ENCODE measurements at regions not wholly inside any gene's neighbourhood (a gene's known extent, or its start where the extent isn't known, plus 50 kb on each side); places are given as distances from the start of the nearest gene placed in this dataset.

- TF ChIP-seq CREB5 (CRISPR knock-in tag; IDR thresholded peaks at IDR 0.05; ENCODE audit: low read depth) (no peak), BACH2 (CRISPR knock-in tag; IDR thresholded peaks at IDR 0.05; ENCODE audit: borderline replicate concordance) (no peak), ZC3H10 (CRISPR knock-in tag; IDR thresholded peaks at IDR 0.05) (no peak), GLIS3 (CRISPR knock-in tag; IDR thresholded peaks at IDR 0.05) (no peak), ZFP3 (CRISPR knock-in tag; IDR thresholded peaks at IDR 0.05) (no peak), PATZ1 (CRISPR knock-in tag; IDR thresholded peaks at IDR 0.05; ENCODE audit: borderline replicate concordance) (no peak), OSR1 (CRISPR knock-in tag; IDR thresholded peaks at IDR 0.05) (no peak), CSRNP3 (CRISPR knock-in tag; IDR thresholded peaks at IDR 0.05) (no peak), ZNF8 (CRISPR knock-in tag; IDR thresholded peaks at IDR 0.05) (no peak), TOX (CRISPR knock-in tag; IDR thresholded peaks at IDR 0.05; ENCODE audit: borderline replicate concordance) (no peak), PPARA (CRISPR knock-in tag; IDR thresholded peaks at IDR 0.05; ENCODE audit: borderline replicate concordance) (no peak), ZNF565 (CRISPR knock-in tag; conservative IDR thresholded peaks at IDR 0.05; ENCODE audit: low read depth) (no peak)
- no peak for ATAC-seq
Observed at GRCh38 chr6:165167861-165168260, 141.5 kb downstream of the C6orf118 start.

- no peak for ATAC-seq
- TF ChIP-seq ARNTL (CRISPR knock-in tag; IDR thresholded peaks at IDR 0.05; ENCODE audit: borderline replicate concordance, low read depth) (no peak), RARB (CRISPR knock-in tag; IDR thresholded peaks at IDR 0.05) (no peak), TSHZ2 (CRISPR knock-in tag; IDR thresholded peaks at IDR 0.05) (no peak), ZFP3 (CRISPR knock-in tag; IDR thresholded peaks at IDR 0.05) (no peak)
Observed at GRCh38 chr6:165167311-165167710, 142.1 kb downstream of the C6orf118 start.

- TF ChIP-seq ZFP3 (CRISPR knock-in tag; IDR thresholded peaks at IDR 0.05): no peak
- no peak for TF ChIP-seq POU6F1 (CRISPR knock-in tag; IDR thresholded peaks at IDR 0.05; ENCODE audit: borderline replicate concordance, low read depth)
- TF ChIP-seq GLIS3 (CRISPR knock-in tag; IDR thresholded peaks at IDR 0.05): no peak
- no peak for TF ChIP-seq ZNF70 (CRISPR knock-in tag; IDR thresholded peaks at IDR 0.05)
- TF ChIP-seq TCF4 (CRISPR knock-in tag; IDR thresholded peaks at IDR 0.05; ENCODE audit: borderline replicate concordance): no peak
- no peak for TF ChIP-seq BACH2 (CRISPR knock-in tag; IDR thresholded peaks at IDR 0.05; ENCODE audit: borderline replicate concordance)
- TF ChIP-seq OSR1 (CRISPR knock-in tag; IDR thresholded peaks at IDR 0.05): no peak
- no peak for TF ChIP-seq TOX (CRISPR knock-in tag; IDR thresholded peaks at IDR 0.05; ENCODE audit: borderline replicate concordance)
- no peak for TF ChIP-seq CREB5 (CRISPR knock-in tag; IDR thresholded peaks at IDR 0.05; ENCODE audit: low read depth)
- no peak for TF ChIP-seq CSRNP3 (CRISPR knock-in tag; IDR thresholded peaks at IDR 0.05)
- TF ChIP-seq ISL1 (CRISPR knock-in tag; IDR thresholded peaks at IDR 0.05): no peak
- no peak for TF ChIP-seq ZFP30 (CRISPR knock-in tag; IDR thresholded peaks at IDR 0.05)
Observed at GRCh38 chr6:165163519-165163918, 145.9 kb downstream of the C6orf118 start.

More at GRCh38 chr6:165163519-165163918, 145.9 kb downstream of the C6orf118 start:
- no peak for ATAC-seq

All from SK-N-SH treated with all-trans-retinoic acid at 6 μM for 48 hours (cell line).